K562 (cell line): ENCODE measurements at regions not wholly inside any gene's neighbourhood (a gene's known extent, or its start where the extent isn't known, plus 50 kb on each side); places are given as distances from the start of the nearest gene placed in this dataset.

ENCODE experiments used
- GATA2 ChIP-seq: sonication (generic); formaldehyde crosslinking; IDR thresholded peaks from 2 replicates; pipeline ENCODE4 v1.4.0; 2020; ENCODE audit warnings: mild to moderate bottlenecking, missing genetic modification reagents
- SMAD3 ChIP-seq: fragments of 450-650 bp; formaldehyde crosslinking; conservative IDR thresholded peaks from 2 replicates; pipeline ENCODE4 v1.4.0; 2020; ENCODE audit warnings: mild to moderate bottlenecking
- TF ChIP-seq, protein P1 (sequence below): fragments of 200-800 bp; sonication (Bioruptor generic); IDR thresholded peaks from 2 replicates; pipeline ENCODE4 v1.6.1; 2017; ENCODE audit warnings: missing genetic modification characterization, missing compliant biosample characterization

DNA sequence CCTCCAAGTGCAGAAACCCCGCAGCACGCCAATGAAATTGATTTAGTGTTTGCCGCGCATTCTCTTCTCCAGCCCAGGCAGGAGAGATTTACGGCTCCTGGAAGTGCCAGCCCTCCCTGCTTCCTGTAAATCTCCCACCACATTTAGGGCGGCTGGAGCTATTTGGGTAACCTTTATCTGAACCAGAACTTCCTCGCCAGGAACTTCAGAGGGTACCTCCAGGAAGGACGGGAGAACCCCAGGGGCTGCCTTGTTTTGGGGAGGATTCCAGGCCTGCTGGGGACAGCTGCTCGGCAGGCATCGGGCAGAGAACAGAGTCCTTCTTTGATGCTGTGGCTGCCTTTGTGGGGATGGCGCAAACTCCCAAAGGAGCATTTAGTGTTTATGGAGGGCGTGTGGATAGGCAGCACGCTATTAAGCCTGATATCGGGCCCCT, 122.0 kb upstream of the MYCN start:
- TF ChIP-seq SMAD3 (no peak), GATA2 (CRISPR knock-in tag) (no peak)
- TF ChIP-seq, protein P1, sequence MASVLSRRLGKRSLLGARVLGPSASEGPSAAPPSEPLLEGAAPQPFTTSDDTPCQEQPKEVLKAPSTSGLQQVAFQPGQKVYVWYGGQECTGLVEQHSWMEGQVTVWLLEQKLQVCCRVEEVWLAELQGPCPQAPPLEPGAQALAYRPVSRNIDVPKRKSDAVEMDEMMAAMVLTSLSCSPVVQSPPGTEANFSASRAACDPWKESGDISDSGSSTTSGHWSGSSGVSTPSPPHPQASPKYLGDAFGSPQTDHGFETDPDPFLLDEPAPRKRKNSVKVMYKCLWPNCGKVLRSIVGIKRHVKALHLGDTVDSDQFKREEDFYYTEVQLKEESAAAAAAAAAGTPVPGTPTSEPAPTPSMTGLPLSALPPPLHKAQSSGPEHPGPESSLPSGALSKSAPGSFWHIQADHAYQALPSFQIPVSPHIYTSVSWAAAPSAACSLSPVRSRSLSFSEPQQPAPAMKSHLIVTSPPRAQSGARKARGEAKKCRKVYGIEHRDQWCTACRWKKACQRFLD (CRISPR knock-in tag): no peak
